Esophagus mucosa (tissue), 1 donor: ENCODE measurements at regions not wholly inside any gene's neighbourhood (a gene's known extent, or its start where the extent isn't known, plus 50 kb on each side); places are given as distances from the start of the nearest gene placed in this dataset.
"Not testable (repeated sequence)": the region's sequence is repeated elsewhere in the genome, so short reads cannot be mapped to it uniquely, and the experiment has no call there.

Experiments used
- ATAC-seq: fragments of 200-7000 bp; cut with Tn5 transposase; one replicate; pipeline ENCODE4 v1.9.1; 2020
- donor health status: DM: yes; HTN: yes; CAD: no.

- no peak for ATAC-seq
Measured at GRCh38 chr7:142437741-142438140, 179.9 kb upstream of the PRSS58 start.

- no peak for ATAC-seq
Measured at GRCh38 chr7:142436601-142437000, 178.7 kb upstream of the PRSS58 start.

- ATAC-seq, result not testable (repeated sequence)
Measured at GRCh38 chr7:142435606-142436005, 177.7 kb upstream of the PRSS58 start.

DNA sequence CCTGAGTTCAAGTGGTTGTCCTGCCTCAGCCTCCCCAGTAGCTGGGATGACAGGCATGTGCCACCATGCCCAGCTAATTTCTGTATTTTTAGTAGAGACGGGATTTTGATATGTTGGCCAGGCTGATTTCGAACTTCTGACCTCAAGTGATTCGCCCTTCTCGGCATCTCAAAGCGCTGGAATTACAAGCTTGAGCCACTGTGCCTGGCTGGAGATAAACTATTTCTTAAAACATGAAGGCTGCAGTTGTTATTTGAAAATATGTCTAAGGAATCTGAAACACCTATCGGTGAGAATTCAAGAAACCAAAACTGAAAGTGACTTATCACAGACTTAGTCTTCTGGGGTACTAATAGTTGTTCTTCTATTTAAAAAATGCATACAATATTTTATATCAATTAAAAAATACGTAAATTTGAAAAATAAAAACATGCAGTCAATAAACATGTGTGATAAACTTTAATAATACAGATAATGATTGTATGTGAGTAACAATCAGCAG lies 176.9 kb upstream of the PRSS58 start:
- ATAC-seq, result no peak

DNA sequence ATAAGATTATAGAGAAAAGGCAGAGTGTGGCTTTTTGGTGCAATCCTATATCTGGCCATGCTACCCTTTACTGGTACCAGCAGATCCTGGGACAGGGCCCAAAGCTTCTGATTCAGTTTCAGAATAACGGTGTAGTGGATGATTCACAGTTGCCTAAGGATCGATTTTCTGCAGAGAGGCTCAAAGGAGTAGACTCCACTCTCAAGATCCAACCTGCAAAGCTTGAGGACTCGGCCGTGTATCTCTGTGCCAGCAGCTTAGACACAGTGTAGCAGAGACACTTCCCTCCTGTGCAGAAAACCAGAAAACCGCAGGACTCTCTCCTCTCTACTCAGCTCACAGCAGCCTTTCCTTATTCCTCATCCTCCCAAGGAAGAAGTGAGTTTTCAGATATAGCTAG lies 176.3 kb upstream of the PRSS58 start:
- not testable (repeated sequence) for ATAC-seq

GRCh38 chr7:142432377-142432776 lies 174.5 kb upstream of the PRSS58 start:
- ATAC-seq, result no peak

- ATAC-seq, result no peak
Measured at GRCh38 chr7:142431491-142431890, 173.6 kb upstream of the PRSS58 start.

GRCh38 chr7:142428094-142428493 lies 170.2 kb upstream of the PRSS58 start:
- ATAC-seq, result no peak

GRCh38 chr7:142425281-142425680 lies 167.4 kb upstream of the PRSS58 start:
- ATAC-seq, result no peak

- ATAC-seq, result no peak
Measured at GRCh38 chr7:142422621-142423020, 164.8 kb upstream of the PRSS58 start.

GRCh38 chr7:142420554-142421362 lies 162.9 kb upstream of the PRSS58 start:
- ATAC-seq, result no peak

- no peak for ATAC-seq
Measured at GRCh38 chr7:142418326-142418725, 160.5 kb upstream of the PRSS58 start.

- ATAC-seq, result no peak
Measured at GRCh38 chr7:142414915-142415314, 157.1 kb upstream of the PRSS58 start.

- no peak for ATAC-seq
Measured at GRCh38 chr7:142414135-142414534, 156.3 kb upstream of the PRSS58 start.

DNA sequence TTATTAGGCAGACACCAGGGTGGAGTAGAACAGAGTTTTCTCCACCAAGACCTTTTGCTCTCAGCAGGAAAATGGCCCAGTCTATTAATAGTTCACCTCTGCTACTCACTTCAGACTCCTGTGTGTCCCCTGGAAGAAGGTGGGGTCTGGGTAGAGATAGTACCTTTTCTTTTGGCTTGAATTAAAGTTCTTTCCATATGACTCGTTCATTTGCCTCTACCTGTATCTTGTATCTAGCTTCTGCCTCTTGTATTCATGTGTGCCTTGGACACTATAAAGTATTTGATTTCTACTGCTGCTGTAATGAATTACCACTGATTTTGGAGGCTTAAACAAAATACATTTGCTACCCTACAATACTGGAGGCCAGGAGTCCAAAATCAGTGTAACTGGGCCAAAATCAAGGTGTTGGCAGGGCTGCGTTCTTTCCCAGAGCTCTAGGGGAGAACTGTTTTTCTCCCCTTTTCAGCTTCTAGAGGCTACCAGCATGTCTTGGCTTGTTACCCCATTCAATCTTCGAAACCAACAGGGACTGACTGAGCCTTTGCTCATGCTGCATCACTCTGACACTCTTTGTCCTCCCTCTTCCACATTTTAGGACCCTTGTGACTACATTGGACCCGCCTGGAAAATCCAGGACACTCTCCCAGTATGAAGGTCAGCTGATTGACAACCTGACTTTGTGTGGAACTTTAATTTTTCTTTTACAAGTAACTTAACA lies 155.6 kb upstream of the PRSS58 start:
- ATAC-seq, result no peak

DNA sequence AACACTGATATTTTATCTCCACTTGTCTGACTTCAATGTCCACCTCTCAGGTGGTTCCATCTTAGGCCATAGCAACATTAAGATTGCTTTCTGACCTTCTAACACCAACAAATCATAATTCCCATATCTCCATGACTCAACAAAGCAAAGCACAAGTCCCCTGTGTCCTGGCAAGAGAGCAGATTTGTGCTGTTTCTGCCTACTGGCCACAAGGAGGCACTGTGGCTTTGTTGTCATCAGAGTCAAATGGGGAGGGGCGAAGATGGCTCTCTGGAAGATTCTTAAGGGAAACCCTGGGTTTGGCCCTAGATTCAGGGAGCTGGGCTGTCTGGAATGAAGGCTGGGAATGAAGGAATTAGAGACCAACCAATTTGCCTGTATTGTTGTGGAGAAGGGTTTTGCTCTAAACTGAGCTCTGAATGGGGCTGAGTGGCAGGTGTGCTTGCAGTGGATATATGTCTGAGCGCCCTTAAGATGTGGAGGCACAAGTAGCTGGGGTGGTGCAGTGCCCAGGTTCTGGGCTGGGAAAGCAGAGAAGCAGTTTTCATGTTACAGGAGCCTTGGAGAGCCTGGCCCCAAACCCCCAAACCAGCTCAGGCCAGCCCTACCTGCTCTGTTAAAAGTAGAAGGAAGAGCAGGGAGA lies 154.8 kb upstream of the PRSS58 start:
- peak; percentile 15 for ATAC-seq

DNA sequence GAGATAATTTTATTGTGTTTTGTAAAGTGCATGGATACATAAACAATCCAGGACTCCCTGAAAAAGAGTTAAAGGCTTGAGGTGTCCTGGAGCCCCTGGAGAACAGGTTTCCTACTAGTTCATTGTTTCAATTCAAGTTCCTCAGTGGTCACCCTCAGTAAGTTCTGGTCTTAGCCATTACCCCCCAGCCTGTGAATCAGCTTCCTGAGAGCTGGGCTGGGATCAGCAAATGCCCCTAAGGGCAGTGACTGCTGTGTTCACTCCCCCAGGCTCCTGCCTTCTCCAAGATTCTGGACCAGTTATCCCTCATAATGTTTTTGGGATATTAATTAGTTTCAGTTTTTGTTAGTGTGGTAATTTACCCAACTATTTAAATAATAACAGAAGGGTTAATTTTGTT lies 151.6 kb upstream of the PRSS58 start:
- ATAC-seq, result no peak

DNA sequence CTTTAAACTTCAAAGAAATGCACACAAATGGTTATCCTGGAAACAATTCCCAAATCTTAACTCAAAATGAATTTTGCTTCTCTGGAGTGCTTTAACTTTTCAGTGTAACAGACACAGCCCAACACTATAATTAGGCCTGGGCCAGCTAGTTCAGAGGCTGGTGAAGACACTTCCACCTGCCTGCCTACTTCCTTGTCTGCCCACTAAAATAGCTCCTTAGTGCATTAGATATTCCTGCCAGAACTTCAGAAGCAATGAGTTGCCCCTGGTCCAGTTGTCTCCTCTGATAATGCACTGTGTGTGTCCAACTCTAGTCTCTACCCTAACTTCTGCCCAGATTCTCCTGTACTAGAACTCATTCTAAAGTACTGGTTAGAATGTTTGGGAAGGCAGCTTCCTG lies 150.9 kb upstream of the PRSS58 start:
- no peak for ATAC-seq

DNA sequence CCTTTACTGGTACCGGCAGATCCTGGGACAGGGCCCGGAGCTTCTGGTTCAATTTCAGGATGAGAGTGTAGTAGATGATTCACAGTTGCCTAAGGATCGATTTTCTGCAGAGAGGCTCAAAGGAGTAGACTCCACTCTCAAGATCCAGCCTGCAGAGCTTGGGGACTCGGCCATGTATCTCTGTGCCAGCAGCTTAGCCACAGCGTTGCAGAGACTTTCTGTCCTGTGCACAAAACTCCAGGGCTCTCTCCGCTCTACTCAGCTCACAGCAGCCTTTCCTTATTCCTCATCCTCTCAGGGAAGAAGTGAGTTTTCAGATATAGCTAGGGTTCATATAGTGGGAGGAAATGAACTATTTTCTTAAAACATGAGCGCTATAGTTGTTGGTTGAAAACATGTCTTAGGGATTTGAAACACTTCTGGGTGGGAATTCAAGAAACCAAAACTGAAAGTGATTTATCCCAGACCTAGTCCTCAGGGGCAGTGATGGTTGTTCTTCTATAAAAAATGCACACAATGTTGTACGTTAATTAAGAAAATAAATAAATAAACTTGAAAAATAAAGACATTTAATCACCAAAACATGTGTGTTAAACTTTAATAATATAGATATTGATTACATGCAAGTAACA lies 150.2 kb upstream of the PRSS58 start:
- ATAC-seq, result no peak

DNA sequence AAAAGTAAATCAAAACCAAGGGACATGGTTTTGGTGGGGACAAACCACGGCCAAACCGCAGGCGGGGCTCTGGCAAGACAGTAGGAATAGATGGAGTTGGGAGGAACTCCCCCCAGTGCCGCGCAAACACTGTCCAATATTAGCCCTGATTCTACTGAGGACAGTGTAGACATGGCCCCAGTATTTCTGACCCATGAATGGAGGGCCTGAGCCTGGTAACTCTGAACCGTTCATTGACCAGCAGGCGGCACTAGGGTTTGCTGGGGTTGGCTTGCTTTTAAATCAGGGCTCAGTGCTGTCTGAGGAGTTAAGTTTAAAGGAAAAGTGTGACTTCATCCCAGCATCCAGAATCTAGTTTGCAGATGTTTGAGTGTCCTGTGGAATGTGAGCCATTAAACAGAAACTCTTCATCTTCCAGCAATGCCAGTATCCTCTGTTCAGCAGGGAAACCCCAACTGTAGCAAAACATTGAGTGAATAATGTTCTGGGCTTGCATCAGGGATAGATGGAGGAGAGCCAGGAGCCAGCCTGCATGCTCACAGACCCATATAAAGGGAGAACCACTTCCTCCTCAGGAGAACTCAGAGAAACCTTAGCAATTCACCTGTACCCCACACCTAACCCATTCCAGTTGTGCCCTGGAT lies 147.4 kb upstream of the PRSS58 start:
- no peak for ATAC-seq

DNA sequence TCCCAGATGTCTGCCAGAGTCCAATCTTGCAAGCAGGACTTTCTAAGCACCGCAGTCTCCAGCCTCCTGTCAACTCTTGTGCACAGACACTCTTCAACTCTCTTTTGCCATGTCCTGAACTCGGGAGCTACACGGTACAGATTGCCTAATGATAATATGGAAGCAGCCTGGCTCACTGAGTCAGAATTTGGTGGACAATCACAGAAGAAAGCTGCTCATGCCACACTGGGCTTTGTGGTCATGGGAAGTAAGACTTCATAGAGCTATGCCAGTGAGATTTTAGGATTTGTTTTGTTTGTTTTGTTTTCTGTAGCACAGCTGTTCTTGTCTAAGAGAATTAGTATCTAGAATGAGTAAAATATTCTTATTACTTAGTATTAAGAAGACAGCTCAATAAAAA lies 144.1 kb upstream of the PRSS58 start:
- ATAC-seq, result no peak

- ATAC-seq, result no peak
Measured at GRCh38 chr7:142400042-142400533, 142.2 kb upstream of the PRSS58 start.
